Osteocyte (in vitro differentiated cells): ENCODE measurements at regions not wholly inside any gene's neighbourhood (a gene's known extent, or its start where the extent isn't known, plus 50 kb on each side); places are given as distances from the start of the nearest gene placed in this dataset.

Experiments used
- DNase-seq: peaks from one replicate; pipeline ENCODE4 v3.0.0; 2021; ENCODE audit warnings: mixed read lengths; ENCODE audit not compliant: unreplicated experiment; ENCODE audit errors: extremely low spot score
- H3K27ac Mint-ChIP-seq: one replicate; pipeline ENCODE4 v1.8.0; 2021; ENCODE audit warnings: mild to moderate bottlenecking, mixed read lengths; ENCODE audit not compliant: unreplicated experiment
- H3K27me3 Mint-ChIP-seq: one replicate; pipeline ENCODE4 v1.8.0; 2021; ENCODE audit warnings: mixed read lengths; ENCODE audit not compliant: unreplicated experiment
- H3K36me3 Mint-ChIP-seq: one replicate; pipeline ENCODE4 v1.8.0; 2021; ENCODE audit warnings: mixed read lengths; ENCODE audit not compliant: unreplicated experiment
- H3K4me1 Mint-ChIP-seq: one replicate; pipeline ENCODE4 v1.8.0; 2021; ENCODE audit warnings: mixed read lengths; ENCODE audit not compliant: unreplicated experiment
- H3K4me3 Mint-ChIP-seq: one replicate; pipeline ENCODE4 v1.8.0; 2021; ENCODE audit warnings: mild to moderate bottlenecking, moderate library complexity, mixed read lengths; ENCODE audit not compliant: unreplicated experiment
- H3K9me3 Mint-ChIP-seq: one replicate; pipeline ENCODE4 v1.8.0; 2021; ENCODE audit warnings: mixed read lengths; ENCODE audit not compliant: unreplicated experiment
- TF ChIP-seq, protein P1 (sequence below): fragments of 200-600 bp; sonication (generic); IDR thresholded peaks from 2 replicates; pipeline ENCODE4 v1.5.0; 2021; ENCODE audit warnings: antibody characterized with exemption, mild to moderate bottlenecking, moderate library complexity

DNA sequence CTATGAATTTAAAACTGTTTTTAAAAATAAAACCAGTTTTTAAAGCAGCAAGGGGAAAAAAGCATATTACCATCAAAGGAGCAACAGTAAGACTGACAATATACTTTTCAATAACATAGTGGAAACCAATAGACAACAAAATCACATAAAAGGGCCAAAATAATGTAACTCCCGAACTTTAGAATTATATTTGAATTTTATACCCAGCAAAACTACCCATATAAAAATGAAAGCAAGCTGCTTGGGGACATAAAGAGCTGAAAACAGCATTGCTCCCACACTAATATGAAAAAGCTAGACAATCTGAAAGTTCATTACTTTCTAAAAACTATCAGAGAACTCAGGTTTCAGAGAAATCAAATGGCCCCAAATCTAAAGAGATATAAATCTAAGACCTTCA lies 199.4 kb upstream of the ARID1B start:
- H3K4me3 Mint-ChIP-seq = no peak overlapping the region
- no peaks in the 10 kb centered on the region for H3K4me1 Mint-ChIP-seq
- peaks cover 11% of the 10 kb centered on the region for H3K27me3 Mint-ChIP-seq
- no peaks in the 10 kb centered on the region for H3K36me3 Mint-ChIP-seq
- peaks cover 33% of the 10 kb centered on the region for H3K9me3 Mint-ChIP-seq
- no peak for DNase-seq
- TF ChIP-seq, protein P1, sequence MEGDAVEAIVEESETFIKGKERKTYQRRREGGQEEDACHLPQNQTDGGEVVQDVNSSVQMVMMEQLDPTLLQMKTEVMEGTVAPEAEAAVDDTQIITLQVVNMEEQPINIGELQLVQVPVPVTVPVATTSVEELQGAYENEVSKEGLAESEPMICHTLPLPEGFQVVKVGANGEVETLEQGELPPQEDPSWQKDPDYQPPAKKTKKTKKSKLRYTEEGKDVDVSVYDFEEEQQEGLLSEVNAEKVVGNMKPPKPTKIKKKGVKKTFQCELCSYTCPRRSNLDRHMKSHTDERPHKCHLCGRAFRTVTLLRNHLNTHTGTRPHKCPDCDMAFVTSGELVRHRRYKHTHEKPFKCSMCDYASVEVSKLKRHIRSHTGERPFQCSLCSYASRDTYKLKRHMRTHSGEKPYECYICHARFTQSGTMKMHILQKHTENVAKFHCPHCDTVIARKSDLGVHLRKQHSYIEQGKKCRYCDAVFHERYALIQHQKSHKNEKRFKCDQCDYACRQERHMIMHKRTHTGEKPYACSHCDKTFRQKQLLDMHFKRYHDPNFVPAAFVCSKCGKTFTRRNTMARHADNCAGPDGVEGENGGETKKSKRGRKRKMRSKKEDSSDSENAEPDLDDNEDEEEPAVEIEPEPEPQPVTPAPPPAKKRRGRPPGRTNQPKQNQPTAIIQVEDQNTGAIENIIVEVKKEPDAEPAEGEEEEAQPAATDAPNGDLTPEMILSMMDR = no peak
- no peak overlapping the region for H3K27ac Mint-ChIP-seq

DNA sequence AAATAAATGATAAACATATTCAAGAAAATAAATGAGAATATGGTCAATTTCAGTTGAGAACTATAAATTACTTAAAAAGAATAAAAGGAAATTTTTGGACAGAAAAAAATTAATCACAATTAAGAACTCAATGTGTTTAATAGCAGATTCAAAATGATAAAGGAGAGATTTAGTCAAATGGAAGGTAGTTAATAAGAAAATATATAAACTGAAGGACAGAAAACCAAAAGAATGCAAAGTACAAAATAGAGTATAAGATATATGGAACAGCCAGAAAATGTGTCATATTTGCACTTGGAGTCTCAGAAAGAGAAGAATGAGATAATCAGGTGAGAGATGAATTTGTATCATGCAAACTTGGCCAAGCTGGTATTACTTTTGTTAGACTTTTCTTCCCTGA lies 201.8 kb upstream of the ARID1B start:
- Mint-ChIP-seq H3K4me3 (no peak overlapping the region), H3K4me1 (no peaks in the 10 kb centered on the region), H3K9me3 (peaks cover 23% of the 10 kb centered on the region), H3K36me3 (no peaks in the 10 kb centered on the region), H3K27me3 (peaks cover 7% of the 10 kb centered on the region), H3K27ac (no peak overlapping the region)
- DNase-seq = no peak
- TF ChIP-seq, protein P1 = no peak

DNA sequence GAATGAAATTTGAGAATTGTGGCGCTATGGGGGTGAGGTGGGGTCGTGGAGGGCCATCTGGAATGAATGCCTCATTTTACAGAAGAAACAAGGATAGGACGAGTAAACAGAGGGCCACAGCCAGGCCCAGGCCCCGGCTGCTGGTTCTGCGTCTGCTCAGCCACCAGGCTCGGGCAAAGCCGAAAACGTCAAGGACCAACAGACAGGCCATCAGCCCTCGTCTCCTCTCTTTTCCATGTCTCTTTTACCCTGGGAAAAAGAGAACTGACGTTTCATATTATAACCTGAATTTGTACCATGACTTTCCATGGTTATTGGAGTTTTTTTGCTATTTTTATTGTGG lies 212.4 kb upstream of the ARID1B start:
- Mint-ChIP-seq H3K27ac (no peak overlapping the region), H3K27me3 (peaks cover 14% of the 10 kb centered on the region), H3K4me3 (no peak overlapping the region), H3K36me3 (no peaks in the 10 kb centered on the region), H3K9me3 (peaks cover 10% of the 10 kb centered on the region), H3K4me1 (peaks cover 6% of the 10 kb centered on the region)
- DNase-seq = no peak
- TF ChIP-seq, protein P1 = no peak

DNA sequence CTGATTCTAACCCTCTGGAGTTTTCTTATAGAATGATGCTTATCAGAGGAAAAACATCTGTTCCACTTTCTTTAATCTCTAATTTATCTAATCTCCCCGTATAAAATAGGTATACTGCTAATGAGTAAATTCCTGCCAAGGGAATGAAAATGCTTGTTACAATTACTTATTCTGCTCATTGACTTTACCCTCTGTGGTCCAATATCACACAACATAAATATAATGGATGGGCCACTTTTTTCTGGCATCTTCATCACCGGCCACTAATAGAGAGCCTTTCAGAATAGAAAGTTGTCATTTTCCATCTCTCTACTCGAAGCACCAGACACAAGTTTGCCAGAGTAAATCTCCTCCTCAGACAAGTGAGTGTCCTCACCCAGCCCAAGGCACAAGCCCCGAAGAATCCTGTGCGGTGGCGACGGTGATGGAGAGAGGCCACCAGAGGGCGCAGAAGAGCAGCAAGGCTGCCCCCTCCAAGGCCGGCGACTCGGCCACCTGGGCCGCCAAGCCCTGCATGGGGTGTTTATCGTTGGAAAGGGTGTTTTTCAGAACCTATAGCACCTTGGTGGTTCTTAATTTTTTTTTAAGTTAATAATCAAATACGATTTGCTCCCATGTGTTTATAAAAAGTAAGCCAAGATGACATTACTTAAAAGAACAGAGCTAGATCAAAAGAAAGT lies 212.9 kb upstream of the ARID1B start:
- peak; percentile 91 for DNase-seq
- TF ChIP-seq, protein P1 = peak; percentile 95
- Mint-ChIP-seq H3K4me3 (no peak overlapping the region), H3K27me3 (peaks cover 14% of the 10 kb centered on the region), H3K36me3 (no peaks in the 10 kb centered on the region), H3K4me1 (peaks cover 6% of the 10 kb centered on the region), H3K9me3 (peaks cover 10% of the 10 kb centered on the region), H3K27ac (no peak overlapping the region)

DNA sequence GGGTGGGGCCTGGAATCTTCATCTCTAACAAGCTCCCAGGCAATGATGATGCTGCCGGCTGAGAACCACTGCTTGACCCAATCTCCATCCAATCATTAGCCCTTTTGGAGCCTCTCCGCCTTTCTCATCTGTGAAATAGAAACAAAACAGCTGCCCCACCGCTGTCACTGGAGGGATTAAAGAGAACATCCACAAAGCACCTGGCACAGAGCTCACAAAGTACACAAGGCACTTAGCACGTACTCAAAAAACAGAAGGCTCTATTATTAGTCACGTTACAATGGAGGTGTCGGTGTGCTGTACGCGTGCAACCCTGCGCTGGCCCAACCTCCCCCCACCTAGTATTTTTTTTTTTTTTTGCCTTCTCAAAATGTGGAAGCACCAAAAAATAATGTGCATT lies 213.5 kb upstream of the ARID1B start:
- no peak for DNase-seq
- TF ChIP-seq, protein P1 = no peak
- Mint-ChIP-seq H3K4me3 (no peak overlapping the region), H3K36me3 (no peaks in the 10 kb centered on the region), H3K27me3 (peaks cover 12% of the 10 kb centered on the region), H3K27ac (no peak overlapping the region), H3K4me1 (peaks cover 6% of the 10 kb centered on the region), H3K9me3 (peaks cover 10% of the 10 kb centered on the region)
